ENCODE measurements at regions not wholly inside any gene's neighbourhood (a gene's known extent, or its start where the extent isn't known, plus 50 kb on each side); places are given as distances from the start of the nearest gene placed in this dataset.
"Not testable (repeated sequence)": the region's sequence is repeated elsewhere in the genome, so short reads cannot be mapped to it uniquely, and the experiment has no call there.

DNA sequence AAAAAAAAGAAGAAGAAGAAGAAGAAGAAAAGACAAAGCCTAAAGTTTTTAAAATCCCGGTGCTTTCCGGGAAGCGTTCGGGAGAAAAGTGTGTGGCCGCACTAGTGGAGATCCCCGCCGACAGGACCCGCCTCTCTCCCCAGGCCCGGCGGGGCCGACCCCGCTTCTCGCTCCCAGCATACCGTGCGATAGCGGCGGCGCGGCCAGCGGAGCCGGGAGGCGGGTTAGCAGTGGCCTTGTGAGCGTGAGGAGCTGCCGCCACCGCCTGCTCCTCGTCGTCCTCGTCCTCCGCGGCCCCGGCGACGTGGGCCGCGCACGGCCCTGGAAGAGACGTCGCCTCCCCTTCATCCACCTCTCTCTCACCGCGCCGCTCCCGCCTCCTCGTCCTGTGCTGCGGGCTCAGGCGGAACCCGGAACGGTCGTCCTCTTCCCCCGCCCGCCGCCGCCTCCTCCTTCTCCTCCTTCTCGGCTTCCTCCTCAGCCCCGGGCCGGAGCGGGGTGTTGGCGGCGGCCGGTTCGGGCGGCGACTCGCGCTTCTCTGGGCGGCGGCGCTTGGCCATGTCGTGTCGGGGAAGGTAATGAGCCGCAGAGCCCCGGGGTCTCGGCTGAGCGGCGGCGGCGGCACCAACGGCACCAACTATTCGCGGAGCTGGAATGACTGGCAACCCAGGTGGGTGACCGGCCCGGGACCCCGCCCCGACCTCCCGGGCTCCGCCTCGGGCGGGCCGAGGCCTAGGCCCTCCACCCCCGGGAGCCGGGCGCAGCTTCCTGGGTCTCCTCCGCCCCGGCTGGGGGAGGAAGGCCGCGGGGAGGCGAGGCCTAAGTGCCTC is 62.6 kb upstream of the CDR2 start:
- peak; percentile 56 for DNase-seq

- DNase-seq = not testable (repeated sequence)
Observed at GRCh38 chr16:22436326-22436822, 62.0 kb upstream of the CDR2 start.

- DNase-seq = not testable (repeated sequence)
Observed at GRCh38 chr16:22431314-22431713, 56.9 kb upstream of the CDR2 start.

GRCh38 chr16:22428654-22429053 is 54.2 kb upstream of the CDR2 start:
- no peak for DNase-seq

- no peak for DNase-seq
Observed at GRCh38 chr16:22427556-22427955, 53.1 kb upstream of the CDR2 start.

DNA sequence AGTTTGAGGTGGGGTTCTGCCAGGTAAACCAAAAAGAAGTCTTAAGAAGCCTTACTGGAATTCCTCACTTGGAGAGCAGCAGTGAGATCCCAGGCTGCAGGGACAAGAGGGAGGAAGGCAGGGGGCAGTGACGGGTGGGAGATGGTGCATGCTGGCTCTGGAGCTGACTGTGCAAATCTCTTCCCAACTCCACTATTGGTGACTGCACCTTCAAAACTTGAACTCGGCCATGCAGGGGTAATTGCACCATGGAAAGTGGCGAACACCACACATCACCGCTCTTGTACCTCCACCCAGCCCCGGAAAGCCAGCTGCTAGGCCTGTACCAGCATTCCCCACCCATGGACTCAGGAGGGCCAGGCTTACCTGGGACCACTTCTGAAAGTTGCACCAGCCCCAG is 51.4 kb upstream of the CDR2 start:
- DNase-seq = no peak

GRCh38 chr16:22425036-22425801 is 50.8 kb upstream of the CDR2 start:
- no peak for DNase-seq

GRCh38 chr16:22424161-22424937 is 49.9 kb upstream of the CDR2 start:
- no peak for DNase-seq

Measured in NCI-H2227 treated with DMSO at 0.1 percent for 48 hours (cell line).